ENCODE measurements at regions not wholly inside any gene's neighbourhood (a gene's known extent, or its start where the extent isn't known, plus 50 kb on each side); places are given as distances from the start of the nearest gene placed in this dataset.
A peak's percentile ranks its signal among the peaks of the same experiment; 100 is the strongest.
"Not testable (repeated sequence)": the region's sequence is repeated elsewhere in the genome, so short reads cannot be mapped to it uniquely, and the experiment has no call there.

GRCh38 chr12:131623404-131624368 lies 87.2 kb upstream of the SFSWAP start:
- DNase-seq (ENCODE audit: low read depth) = peak; percentile 41
- not testable (repeated sequence) for H3K4me3 ChIP-seq (ENCODE audit: low read depth, low read length)
- TF ChIP-seq, protein P1, sequence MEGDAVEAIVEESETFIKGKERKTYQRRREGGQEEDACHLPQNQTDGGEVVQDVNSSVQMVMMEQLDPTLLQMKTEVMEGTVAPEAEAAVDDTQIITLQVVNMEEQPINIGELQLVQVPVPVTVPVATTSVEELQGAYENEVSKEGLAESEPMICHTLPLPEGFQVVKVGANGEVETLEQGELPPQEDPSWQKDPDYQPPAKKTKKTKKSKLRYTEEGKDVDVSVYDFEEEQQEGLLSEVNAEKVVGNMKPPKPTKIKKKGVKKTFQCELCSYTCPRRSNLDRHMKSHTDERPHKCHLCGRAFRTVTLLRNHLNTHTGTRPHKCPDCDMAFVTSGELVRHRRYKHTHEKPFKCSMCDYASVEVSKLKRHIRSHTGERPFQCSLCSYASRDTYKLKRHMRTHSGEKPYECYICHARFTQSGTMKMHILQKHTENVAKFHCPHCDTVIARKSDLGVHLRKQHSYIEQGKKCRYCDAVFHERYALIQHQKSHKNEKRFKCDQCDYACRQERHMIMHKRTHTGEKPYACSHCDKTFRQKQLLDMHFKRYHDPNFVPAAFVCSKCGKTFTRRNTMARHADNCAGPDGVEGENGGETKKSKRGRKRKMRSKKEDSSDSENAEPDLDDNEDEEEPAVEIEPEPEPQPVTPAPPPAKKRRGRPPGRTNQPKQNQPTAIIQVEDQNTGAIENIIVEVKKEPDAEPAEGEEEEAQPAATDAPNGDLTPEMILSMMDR (IDR thresholded peaks at IDR 0.05; ENCODE audit: low read depth, low read length) = peak; percentile 46

GRCh38 chr12:131624369-131624739 lies 86.5 kb upstream of the SFSWAP start:
- H3K4me3 ChIP-seq (ENCODE audit: low read depth, low read length); DNase-seq (ENCODE audit: low read depth): not testable (repeated sequence)

GRCh38 chr12:131624756-131625501 lies 86.0 kb upstream of the SFSWAP start:
- H3K4me3 ChIP-seq (ENCODE audit: low read depth, low read length); DNase-seq (ENCODE audit: low read depth): not testable (repeated sequence)

GRCh38 chr12:131625966-131626722 lies 84.7 kb upstream of the SFSWAP start:
- not testable (repeated sequence) for H3K4me3 ChIP-seq (ENCODE audit: low read depth, low read length); DNase-seq (ENCODE audit: low read depth)

DNA sequence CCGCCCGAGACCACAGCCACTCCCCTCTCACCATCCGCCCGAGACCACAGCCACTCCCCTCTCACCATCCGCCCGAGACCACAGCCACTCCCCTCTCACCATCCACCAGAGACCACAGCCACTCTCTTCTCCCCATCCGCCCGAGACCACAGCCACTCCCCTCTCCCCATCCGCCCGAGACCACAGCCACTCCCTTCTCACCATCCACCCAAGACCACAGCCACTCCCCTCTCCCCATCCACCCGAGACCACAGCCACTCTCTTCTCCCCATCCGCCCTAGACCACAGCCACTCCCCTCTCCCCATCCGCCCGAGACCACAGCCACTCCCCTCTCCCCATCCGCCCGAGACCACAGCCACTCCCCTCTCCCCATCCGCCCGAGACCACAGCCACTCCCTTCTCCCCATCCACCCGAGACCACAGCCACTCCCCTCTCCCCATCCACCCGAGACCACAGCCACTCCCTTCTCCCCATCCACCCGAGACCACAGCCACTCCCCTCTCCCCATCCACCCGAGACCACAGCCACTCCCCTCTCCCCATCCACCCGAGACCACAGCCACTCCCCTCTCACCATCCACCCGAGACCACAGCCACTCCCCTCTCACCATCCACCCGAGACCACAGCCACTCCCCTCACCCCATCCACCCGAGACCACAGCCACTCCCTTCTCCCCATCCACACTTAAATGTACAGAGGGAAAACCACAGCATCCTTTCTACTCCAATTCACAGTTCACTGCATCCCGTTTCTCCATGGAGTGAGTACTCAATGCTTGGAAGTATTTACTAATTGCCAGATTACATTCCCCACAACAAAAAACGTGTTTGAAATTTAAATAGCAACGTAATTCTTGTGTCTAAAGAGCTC lies 83.5 kb upstream of the SFSWAP start:
- DNase-seq (ENCODE audit: low read depth) = peak; percentile 36
- not testable (repeated sequence) for H3K4me3 ChIP-seq (ENCODE audit: low read depth, low read length)

DNA sequence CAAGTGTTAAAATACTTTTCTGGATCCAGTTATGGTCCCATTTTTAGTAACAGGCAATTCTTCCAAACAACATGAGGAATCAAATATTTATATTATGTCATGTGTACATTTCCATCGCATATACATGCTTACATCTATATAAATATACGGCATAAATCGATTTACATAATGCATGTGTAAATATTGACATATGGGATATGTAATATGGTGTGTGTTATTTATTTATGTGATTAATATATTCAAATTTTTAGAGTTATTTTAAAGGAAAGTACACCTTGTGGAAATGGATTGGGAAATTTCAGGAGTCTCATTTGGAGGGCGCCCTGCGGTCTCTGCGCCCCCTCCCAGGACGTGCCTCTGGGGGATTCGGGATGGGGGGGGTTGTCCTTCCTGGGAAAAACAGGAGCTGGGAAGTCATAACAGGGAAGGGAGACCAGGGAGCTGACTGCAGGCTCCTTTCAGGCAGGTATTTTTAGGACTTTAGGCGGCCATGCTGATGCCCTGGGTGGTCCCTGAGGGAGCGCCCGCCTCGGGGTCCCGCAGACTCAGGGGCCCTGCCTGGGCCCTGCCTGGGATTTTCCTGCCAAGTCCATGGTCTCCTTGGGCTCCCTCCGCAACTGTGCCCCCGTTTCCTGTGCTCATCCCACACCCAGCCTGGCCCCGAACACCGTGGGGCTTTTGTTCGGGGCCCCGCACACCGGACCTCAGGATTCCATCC lies 82.7 kb upstream of the SFSWAP start:
- no peak overlapping the region for H3K4me3 ChIP-seq (ENCODE audit: low read depth, low read length)
- TF ChIP-seq MAX (IDR thresholded peaks at IDR 0.05; ENCODE audit: low read depth, low read length) (no peak), POLR2A (IDR thresholded peaks at IDR 0.05; ENCODE audit: extremely low read depth, insufficient read length) (no peak), MYC (IDR thresholded peaks at IDR 0.05; ENCODE audit: low read depth, low read length) (no peak)
- TF ChIP-seq, protein P1 (IDR thresholded peaks at IDR 0.05; ENCODE audit: low read depth, low read length) = no peak

GRCh38 chr12:131628766-131629448 lies 82.0 kb upstream of the SFSWAP start:
- TF ChIP-seq, protein P1 (IDR thresholded peaks at IDR 0.05; ENCODE audit: low read depth, low read length) = no peak
- no peak for TF ChIP-seq MAX (IDR thresholded peaks at IDR 0.05; ENCODE audit: low read depth, low read length)
- TF ChIP-seq MYC (IDR thresholded peaks at IDR 0.05; ENCODE audit: low read depth, low read length) = no peak
- TF ChIP-seq POLR2A (IDR thresholded peaks at IDR 0.05; ENCODE audit: extremely low read depth, insufficient read length) = no peak
- no peak for DNase-seq (ENCODE audit: low read depth)
- no peak overlapping the region for H3K4me3 ChIP-seq (ENCODE audit: low read depth, low read length)

More for the DNA sequence above, 82.7 kb upstream of the SFSWAP start:
- no peak for DNase-seq (ENCODE audit: low read depth)

All from NB4 (cell line).